H1 (cell line): ENCODE measurements at regions not wholly inside any gene's neighbourhood (a gene's known extent, or its start where the extent isn't known, plus 50 kb on each side); places are given as distances from the start of the nearest gene placed in this dataset.
A peak's percentile ranks its signal among the peaks of the same experiment; 100 is the strongest.

Source experiments
- CTCF ChIA-PET: fragments of 300-600 bp; sonication (Branson Sonifier 250); formaldehyde crosslinking; loops from one replicate; lab custom pipeline; 2021; ENCODE audit not compliant: partially characterized antibody; lab: Charles Lee
- POLR2A ChIA-PET: fragments of 300-600 bp; sonication (Branson Sonifier 250); formaldehyde crosslinking; loops from one replicate; lab custom pipeline; 2021; ENCODE audit warnings: inconsistent platforms; ENCODE audit not compliant: partially characterized antibody; lab: Charles Lee
- DNase-seq, 2 experiments: peaks; one replicate each; pipeline versions ENCODE4 v3.0.0 to v3.0.0-alpha.2; 2010 to 2022; ENCODE audit warnings: low spot score in 2 of 2, low read depth in 1 of 2, mixed read lengths in 1 of 2
- FAIRE-seq: peaks from 2 replicates; lab custom pipeline; 2011; peaks lifted over from hg19 to GRCh38; lab: Jason Lieb, UNC
- H2AFZ ChIP-seq: 2 replicates; pipeline ENCODE4 v1.8.1; 2012; ENCODE audit warnings: low read length, inconsistent platforms
- H2AK5ac ChIP-seq: 2 replicates; pipeline ENCODE4 v1.6.1; 2013; ENCODE audit warnings: low read depth, low read length
- H2BK120ac ChIP-seq: replicated peaks from 2 replicates; pipeline ENCODE3; 2013; ENCODE audit warnings: low read depth, low read length, inconsistent platforms
- H2BK12ac ChIP-seq: 2 replicates; pipeline ENCODE4 v1.6.1; 2013; ENCODE audit warnings: low read depth, low read length
- H2BK15ac ChIP-seq: 2 replicates; pipeline ENCODE4 v1.6.1; 2013; ENCODE audit warnings: low read length
- H2BK20ac ChIP-seq: 2 replicates; pipeline ENCODE4 v1.6.1; 2013; ENCODE audit warnings: low read length
- H2BK5ac ChIP-seq: 2 replicates; pipeline ENCODE4 v1.6.1; 2013; ENCODE audit warnings: low read depth, low read length
- H3K14ac ChIP-seq: 2 replicates; pipeline ENCODE4 v1.6.1; 2013; ENCODE audit warnings: inconsistent platforms; ENCODE audit not compliant: insufficient read length
- H3K18ac ChIP-seq: 2 replicates; pipeline ENCODE4 v1.6.1; 2013; ENCODE audit warnings: low read length; ENCODE audit errors: extremely low read depth
- H3K23ac ChIP-seq: 2 replicates; pipeline ENCODE4 v1.6.1; 2013; ENCODE audit warnings: inconsistent platforms; ENCODE audit not compliant: insufficient read length
- H3K23me2 ChIP-seq: 2 replicates; pipeline ENCODE4 v1.6.1; 2013; ENCODE audit warnings: low read depth, low read length
- H3K27ac ChIP-seq: 2 replicates; pipeline ENCODE4 v1.6.1; 2011; ENCODE audit warnings: low read depth, low read length, inconsistent platforms
- H3K27me3 ChIP-seq, 4 experiments: replicated peaks in 1 of 4; 1 replicate in 1 of 4; 2 replicates in 3 of 4; pipeline versions ENCODE4 v1.6.1 to v1.8.1; 2011 to 2013; ENCODE audit warnings: low read length in 3 of 4, mild to moderate bottlenecking in 3 of 4, inconsistent platforms in 2 of 4, mixed read lengths in 2 of 4, moderate library complexity in 1 of 4; ENCODE audit not compliant: control insufficient read depth in 3 of 4, insufficient read depth in 3 of 4; ENCODE audit errors: extremely low read depth in 1 of 4
- H3K36me3 ChIP-seq, 4 experiments: 2 replicates each; pipeline versions ENCODE4 v1.6.1 to v1.8.1; 2011 to 2013; ENCODE audit warnings: mild to moderate bottlenecking in 4 of 4, low read length in 3 of 4, moderate library complexity in 2 of 4, control low read depth in 1 of 4, inconsistent platforms in 1 of 4; ENCODE audit not compliant: insufficient read depth in 4 of 4, control insufficient read depth in 2 of 4
- H3K4ac ChIP-seq: replicated peaks from 2 replicates; pipeline ENCODE3; 2013; ENCODE audit warnings: low read length, low read depth, mixed read lengths, inconsistent platforms; ENCODE audit not compliant: insufficient read length
- H3K4me1 ChIP-seq, 4 experiments: replicated peaks in 1 of 4; 1 replicate in 1 of 4; 2 replicates in 3 of 4; pipeline versions ENCODE4 v1.6.1 to v1.8.1; 2011 to 2013; ENCODE audit warnings: low read length in 3 of 4, inconsistent platforms in 2 of 4, mixed read lengths in 1 of 4; ENCODE audit not compliant: insufficient read depth in 4 of 4, control insufficient read depth in 3 of 4
- H3K4me2 ChIP-seq, 2 experiments: 2 replicates each; pipeline versions ENCODE4 v1.6.1 to v1.8.1; 2011 to 2013; ENCODE audit warnings: low read depth in 2 of 2, low read length in 2 of 2, control low read depth in 1 of 2, inconsistent platforms in 1 of 2, mild to moderate bottlenecking in 1 of 2; ENCODE audit not compliant: insufficient read depth in 1 of 2
- H3K4me3 ChIP-seq, 4 experiments: fragments of 200-600, 300-600 bp in 1 of 4; sonication (generic), shearing (Covaris generic), sonication (Bioruptor Twin) in 1 of 4; 2 replicates each; pipeline versions ENCODE4 v1.5.1 to v1.8.1; 2011 to 2016; ENCODE audit warnings: low read length in 4 of 4, low read depth in 3 of 4, control low read depth in 2 of 4, inconsistent platforms in 2 of 4, mild to moderate bottlenecking in 2 of 4, mixed read lengths in 1 of 4, moderate library complexity in 1 of 4; ENCODE audit not compliant: insufficient read depth in 2 of 4; ENCODE audit errors: extremely low read depth in 1 of 4
- H3K56ac ChIP-seq: replicated peaks from 2 replicates; pipeline ENCODE3; 2013; ENCODE audit warnings: low read depth, mild to moderate bottlenecking, mixed read lengths, low read length, inconsistent platforms; ENCODE audit not compliant: insufficient read length
- H3K79me1 ChIP-seq: 2 replicates; pipeline ENCODE4 v1.6.1; 2013; ENCODE audit warnings: low read depth, low read length, control low read depth
- H3K79me2 ChIP-seq, 2 experiments: 2 replicates each; pipeline versions ENCODE4 v1.6.1 to v1.8.1; 2012 to 2013; ENCODE audit warnings: low read length in 2 of 2, mild to moderate bottlenecking in 2 of 2, inconsistent platforms in 1 of 2; ENCODE audit not compliant: insufficient read depth in 2 of 2, control insufficient read depth in 1 of 2
- H3K9ac ChIP-seq, 4 experiments: replicated peaks in 1 of 4; 1 replicate in 1 of 4; 2 replicates in 3 of 4; pipeline versions ENCODE4 v1.6.1 to v1.8.1; 2011 to 2013; ENCODE audit warnings: low read depth in 3 of 4, low read length in 3 of 4, control low read depth in 2 of 4, mild to moderate bottlenecking in 2 of 4, moderate library complexity in 2 of 4, inconsistent platforms in 1 of 4; ENCODE audit errors: extremely low read depth in 1 of 4
- H3K9me3 ChIP-seq, 2 experiments: 2 replicates each; pipeline versions ENCODE4 v1.6.1 to v1.8.1; 2012 to 2013; ENCODE audit warnings: mild to moderate bottlenecking in 2 of 2, moderate library complexity in 2 of 2, control low read depth in 1 of 2, inconsistent platforms in 1 of 2, low read depth in 1 of 2, low read length in 1 of 2, mixed read lengths in 1 of 2; ENCODE audit not compliant: insufficient read depth in 2 of 2
- H4K20me1 ChIP-seq, 2 experiments: replicated peaks in 1 of 2; 2 replicates each; pipeline versions ENCODE3 to v1.8.1; 2011 to 2013; ENCODE audit warnings: inconsistent platforms in 2 of 2, low read length in 2 of 2, mild to moderate bottlenecking in 1 of 2; ENCODE audit not compliant: insufficient read depth in 2 of 2, control insufficient read depth in 1 of 2
- H4K5ac ChIP-seq: 2 replicates; pipeline ENCODE4 v1.6.1; 2013; ENCODE audit warnings: low read length, low read depth, mixed read lengths, inconsistent platforms; ENCODE audit not compliant: insufficient read length
- H4K8ac ChIP-seq: 2 replicates; pipeline ENCODE4 v1.8.0; 2013; ENCODE audit warnings: mild to moderate bottlenecking, moderate library complexity, low read length, inconsistent platforms; ENCODE audit not compliant: insufficient read depth; ENCODE audit errors: extremely low read depth
- H4K91ac ChIP-seq: replicated peaks from 2 replicates; pipeline ENCODE3; 2013; ENCODE audit warnings: low read length, mixed read lengths, inconsistent platforms; ENCODE audit not compliant: insufficient read length
- BCL11A ChIP-seq, 2 experiments: IDR thresholded peaks; one replicate each; pipeline ENCODE4 v1.6.1; 2011; ENCODE audit warnings: low read depth in 2 of 2, low read length in 2 of 2, mild to moderate bottlenecking in 2 of 2
- POLR2A ChIP-seq, 2 experiments: IDR thresholded peaks; 1 replicate in 1 of 2; 2 replicates in 1 of 2; pipeline ENCODE4 v1.6.1; 2011; ENCODE audit warnings: low read depth in 2 of 2, low read length in 2 of 2, mild to moderate bottlenecking in 2 of 2; ENCODE audit errors: control extremely low read depth in 1 of 2
- POLR2AphosphoS5 ChIP-seq: IDR thresholded peaks from 2 replicates; pipeline ENCODE4 v1.6.1; 2011; ENCODE audit warnings: low read depth, low read length
- WGBS, 2 experiments: shearing (Covaris generic) in 1 of 2; methylation state at CpG; one replicate each; pipeline versions ENCODE4 v1.1.6 to v1.1.7; 2013 to 2015; ENCODE audit warnings: low lambda C conversion rate in 2 of 2, mixed read lengths in 2 of 2, inconsistent platforms in 1 of 2, low coverage in 1 of 2, missing lambda C conversion rate in 1 of 2; ENCODE audit not compliant: insufficient replicate concordance in 2 of 2, insufficient coverage in 1 of 2, insufficient read length in 1 of 2; ENCODE audit errors: extremely low coverage in 1 of 2, missing lambda C conversion rate in 1 of 2; 5-methylcytosine and 5-hydroxymethylcytosine counted together

- H2BK5ac ChIP-seq, result no peak overlapping the region
- no peaks in the 10 kb centered on the region for H4K20me1 ChIP-seq
- no peak overlapping the region for H4K5ac ChIP-seq
- no peak overlapping the region for H2BK15ac ChIP-seq
- no peak overlapping the region for H3K27ac ChIP-seq
- H3K18ac ChIP-seq, result no peak overlapping the region
- no peak overlapping the region for H4K8ac ChIP-seq
- no peak overlapping the region for H3K4me3 ChIP-seq
- H2AK5ac ChIP-seq, result no peak overlapping the region
- no peak overlapping the region for H3K4ac ChIP-seq
- H3K4me2 ChIP-seq, result no peak overlapping the region
- peaks cover 0 to 10% (median 3%) of the 10 kb centered on the region in 4 experiments; a peak in 3 of 7 replicates for H3K4me1 ChIP-seq
- no peaks in the 10 kb centered on the region for H3K36me3 ChIP-seq
- H3K9me3 ChIP-seq, result no peaks in the 10 kb centered on the region
- TF ChIP-seq POLR2AphosphoS5, result no peak
- no peak for TF ChIP-seq POLR2A (IDR thresholded peaks at IDR 0.05; ENCODE audit: control extremely low read depth in 1 of 2, low read depth in 2 of 2, low read length in 2 of 2)
- TF ChIP-seq BCL11A (IDR thresholded peaks at IDR 0.05; ENCODE audit: low read depth in 2 of 2, low read length in 2 of 2), result no peak
- H3K79me1 ChIP-seq, result no peaks in the 10 kb centered on the region
- H3K56ac ChIP-seq, result no peak overlapping the region
- POLR2A ChIA-PET, result interaction anchor here (1.1 kb wide), 1 partner anchor 311 kb away, joined by 3 read pairs; no protein-coding TSS in a partner anchor
- H2BK20ac ChIP-seq, result no peak overlapping the region
- WGBS, 2 experiments, result 94% methylated on average over 2 of the region's 2 CpGs; no CpG with 5 or more reads in 1 of the 2 experiments
- peak overlapping the region; percentile 12; the same call in 1 of the 2 replicates for H2BK12ac ChIP-seq
- no peak overlapping the region for H2BK120ac ChIP-seq
- H3K23me2 ChIP-seq, result no peaks in the 10 kb centered on the region
- FAIRE-seq (no peak), DNase-seq (no peak)
- no peak overlapping the region for H4K91ac ChIP-seq
- no peaks in the 10 kb centered on the region for H3K79me2 ChIP-seq
- H2AFZ ChIP-seq, result peak overlapping the region; percentile 33; the same call in 1 of the 2 replicates
- H3K23ac ChIP-seq, result no peak overlapping the region
- CTCF ChIA-PET, result interaction anchor here (0.8 to 2.4 kb wide), 7 partner anchors 10 to 126 kb away, joined by 3 to 13 read pairs (median 3); no protein-coding TSS in a partner anchor
- no peaks in the 10 kb centered on the region for H3K27me3 ChIP-seq
- H3K9ac ChIP-seq, result no peak overlapping the region
- no peak overlapping the region for H3K14ac ChIP-seq
Observed at GRCh38 chr4:153090181-153090580, 114.1 kb upstream of the TRIM2 start.
